Small intestine (tissue), 7 donors: ENCODE measurements at regions not wholly inside any gene's neighbourhood (a gene's known extent, or its start where the extent isn't known, plus 50 kb on each side); places are given as distances from the start of the nearest gene placed in this dataset.

Experiments used
- DNase-seq, 2 donors: peaks; one replicate each; pipeline versions ENCODE4 v3.0.0 to v3.0.0-alpha.2; 2013
- FAIRE-seq: peaks from 2 replicates; lab custom pipeline; 2012; peaks lifted over from hg19 to GRCh38; lab: Jason Lieb, UNC
- H3K27ac ChIP-seq, 3 donors: one replicate each; pipeline ENCODE4 v1.5.1; 2013; ENCODE audit warnings: low read length in 2 of 3, mild to moderate bottlenecking in 2 of 3, control low read depth in 1 of 3, inconsistent platforms in 1 of 3, low read depth in 1 of 3, moderate library complexity in 1 of 3
- H3K27me3 ChIP-seq, 3 donors: one replicate each; pipeline ENCODE4 v1.6.1; 2013; ENCODE audit warnings: low read length in 3 of 3, inconsistent platforms in 1 of 3; ENCODE audit not compliant: control insufficient read depth in 3 of 3, insufficient read depth in 3 of 3
- H3K36me3 ChIP-seq, 3 donors: one replicate each; pipeline ENCODE4 v1.6.1; 2013; ENCODE audit warnings: low read length in 3 of 3, inconsistent platforms in 1 of 3, low read depth in 1 of 3, mild to moderate bottlenecking in 1 of 3, moderate library complexity in 1 of 3; ENCODE audit not compliant: control insufficient read depth in 3 of 3, insufficient read depth in 2 of 3
- H3K4me1 ChIP-seq, 3 donors: one replicate each; pipeline ENCODE4 v1.6.1; 2013; ENCODE audit warnings: low read length in 2 of 3, inconsistent platforms in 1 of 3, low read depth in 1 of 3, mild to moderate bottlenecking in 1 of 3, moderate library complexity in 1 of 3; ENCODE audit not compliant: control insufficient read depth in 3 of 3, insufficient read depth in 2 of 3
- H3K4me3 ChIP-seq, 3 donors: one replicate each; pipeline ENCODE4 v1.5.1; 2013; ENCODE audit warnings: low read length in 3 of 3, control low read depth in 1 of 3, inconsistent platforms in 1 of 3, low read depth in 1 of 3, mild to moderate bottlenecking in 1 of 3, moderate library complexity in 1 of 3
- H3K9me3 ChIP-seq, 2 donors: one replicate each; pipeline ENCODE4 v1.6.1; 2013; ENCODE audit warnings: low read depth in 1 of 2, low read length in 1 of 2; ENCODE audit not compliant: control insufficient read depth in 2 of 2, insufficient read depth in 1 of 2
- WGBS, 3 donors: extraction: QIAGEN DNeasy Blood & Tissue Kit; methylation state at CpG; one replicate each; pipeline ENCODE4 v1.1.7; 2013; 5-methylcytosine and 5-hydroxymethylcytosine counted together
- donor health status: healthy with polysubstance abuse.
- donor health status: control.
- donor health status: control.
- donor health status: Bipolar disorder and iron deficiency.
- donor health status: healthy.

GRCh38 chr21:19508844-19509243 lies 1105.3 kb upstream of the TMPRSS15 start:
- H3K9me3 ChIP-seq = peaks cover 0 to 16% of the 10 kb centered on the region in 2 donors
- DNase-seq = no peak

GRCh38 chr21:19510057-19510456 lies 1106.5 kb upstream of the TMPRSS15 start:
- Histone ChIP-seq H3K36me3 (no peaks in the 10 kb centered on the region), H3K9me3 (peaks cover 0 to 16% of the 10 kb centered on the region in 2 donors), H3K4me3 (no peak overlapping the region), H3K27ac (no peak overlapping the region), H3K27me3 (no peaks in the 10 kb centered on the region), H3K4me1 (no peaks in the 10 kb centered on the region)
- 71 to 91% (median 74%) methylated on average over 4 of the region's 4 CpGs for WGBS, 3 donors
- no peak for DNase-seq
- no peak for FAIRE-seq

More at GRCh38 chr21:19508844-19509243, 1105.3 kb upstream of the TMPRSS15 start:
- Histone ChIP-seq H3K36me3 (no peaks in the 10 kb centered on the region), H3K4me3 (no peak overlapping the region), H3K4me1 (no peaks in the 10 kb centered on the region), H3K27me3 (no peaks in the 10 kb centered on the region), H3K27ac (no peak overlapping the region)
- WGBS, 3 donors = 72 to 86% (median 81%) methylated on average over 3 of the region's 3 CpGs
- FAIRE-seq = no peak

- H3K27ac ChIP-seq = no peak overlapping the region
- no peaks in the 10 kb centered on the region for H3K4me1 ChIP-seq
- H3K36me3 ChIP-seq = no peaks in the 10 kb centered on the region
- H3K27me3 ChIP-seq = no peaks in the 10 kb centered on the region
- 88 to 97% (median 90%) methylated on average over 3 of the region's 3 CpGs for WGBS, 3 donors
- H3K9me3 ChIP-seq = peaks cover 0 to 16% of the 10 kb centered on the region in 2 donors
- no peak for FAIRE-seq
- no peak overlapping the region for H3K4me3 ChIP-seq
- no peak for DNase-seq
These were observed 1107.1 kb upstream of the TMPRSS15 start for GRCh38 chr21:19510653-19511052.

GRCh38 chr21:19522381-19522780 lies 1118.8 kb upstream of the TMPRSS15 start:
- 42 to 85% (median 83%) methylated on average over 1 of the region's 1 CpG for WGBS, 3 donors
- DNase-seq = no peak
- no peak for FAIRE-seq
- H3K4me3 ChIP-seq = no peak overlapping the region
- H3K4me1 ChIP-seq = no peaks in the 10 kb centered on the region
- no peaks in the 10 kb centered on the region for H3K9me3 ChIP-seq
- no peaks in the 10 kb centered on the region for H3K36me3 ChIP-seq
- no peak overlapping the region for H3K27ac ChIP-seq
- H3K27me3 ChIP-seq = no peaks in the 10 kb centered on the region

- no peak overlapping the region for H3K4me3 ChIP-seq
- no peaks in the 10 kb centered on the region for H3K36me3 ChIP-seq
- H3K9me3 ChIP-seq = no peaks in the 10 kb centered on the region
- no peak for DNase-seq
- H3K27me3 ChIP-seq = no peaks in the 10 kb centered on the region
- H3K4me1 ChIP-seq = no peaks in the 10 kb centered on the region
- 45 to 77% (median 48%) methylated on average over 1 of the region's 1 CpG for WGBS, 3 donors
- no peak for FAIRE-seq
- no peak overlapping the region for H3K27ac ChIP-seq
These were observed 1119.5 kb upstream of the TMPRSS15 start for GRCh38 chr21:19523061-19523460.

GRCh38 chr21:19523746-19524145 lies 1120.2 kb upstream of the TMPRSS15 start:
- no peak for DNase-seq

GRCh38 chr21:19529031-19529430 lies 1125.4 kb upstream of the TMPRSS15 start:
- no peak overlapping the region for H3K27ac ChIP-seq
- no peaks in the 10 kb centered on the region for H3K36me3 ChIP-seq
- no peak overlapping the region for H3K4me3 ChIP-seq
- no peaks in the 10 kb centered on the region for H3K27me3 ChIP-seq
- no peak for DNase-seq
- no peaks in the 10 kb centered on the region for H3K9me3 ChIP-seq
- no peak for FAIRE-seq
- WGBS, 3 donors = 25 to 55% (median 50%) methylated on average over 1 of the region's 1 CpG
- H3K4me1 ChIP-seq = no peaks in the 10 kb centered on the region

More at GRCh38 chr21:19523746-19524145, 1120.2 kb upstream of the TMPRSS15 start:
- WGBS, 3 donors = 63 to 83% (median 77%) methylated on average over 2 of the region's 2 CpGs
- Histone ChIP-seq H3K36me3 (no peaks in the 10 kb centered on the region), H3K27me3 (no peaks in the 10 kb centered on the region), H3K27ac (no peak overlapping the region), H3K9me3 (no peaks in the 10 kb centered on the region), H3K4me3 (no peak overlapping the region), H3K4me1 (no peaks in the 10 kb centered on the region)
- FAIRE-seq = no peak

- DNase-seq = no peak
- no peak for FAIRE-seq
- no peaks in the 10 kb centered on the region for H3K9me3 ChIP-seq
- H3K27ac ChIP-seq = no peak overlapping the region
- no peak overlapping the region for H3K4me3 ChIP-seq
- H3K27me3 ChIP-seq = no peaks in the 10 kb centered on the region
- no peaks in the 10 kb centered on the region for H3K4me1 ChIP-seq
- H3K36me3 ChIP-seq = no peaks in the 10 kb centered on the region
- 75 to 92% (median 88%) methylated on average over 3 of the region's 3 CpGs for WGBS, 3 donors
These were observed 1131.8 kb upstream of the TMPRSS15 start for GRCh38 chr21:19535356-19535755.

- Histone ChIP-seq H3K27me3 (no peaks in the 10 kb centered on the region), H3K27ac (no peak overlapping the region), H3K36me3 (no peaks in the 10 kb centered on the region), H3K4me3 (no peak overlapping the region), H3K9me3 (no peaks in the 10 kb centered on the region), H3K4me1 (no peaks in the 10 kb centered on the region)
- FAIRE-seq (no peak), DNase-seq (no peak)
- 78 to 85% (median 79%) methylated on average over 2 of the region's 2 CpGs for WGBS, 3 donors
These were observed 1133.5 kb upstream of the TMPRSS15 start for GRCh38 chr21:19537116-19537515.
